ENCODE measurements at regions not wholly inside any gene's neighbourhood (a gene's known extent, or its start where the extent isn't known, plus 50 kb on each side); places are given as distances from the start of the nearest gene placed in this dataset.

GRCh38 chr12:97164936-97165335 is 257.9 kb downstream of the NEDD1 start:
- no peak for TF ChIP-seq FOS (IDR thresholded peaks at IDR 0.05; ENCODE audit: borderline replicate concordance, insufficient read depth, low read length)
- TF ChIP-seq CTCF (IDR thresholded peaks at IDR 0.05; ENCODE audit: extremely low read depth in 1 of 2, insufficient read depth in 1 of 2, low read depth in 1 of 2, low read length in 2 of 2) = no peak
- no peak for TF ChIP-seq POLR2A (IDR thresholded peaks at IDR 0.05; ENCODE audit: low read depth, low read length)
- TF ChIP-seq POLR2AphosphoS5 (IDR thresholded peaks at IDR 0.05; ENCODE audit: insufficient read depth, low read depth, low read length) = no peak
- TF ChIP-seq MYC (IDR thresholded peaks at IDR 0.05; ENCODE audit: low read depth, low read length) = no peak
- no peak for TF ChIP-seq EZH2 (IDR thresholded peaks at IDR 0.05; ENCODE audit: borderline replicate concordance, low read depth, low read length, severe bottlenecking)
- TF ChIP-seq GATA2 (IDR thresholded peaks at IDR 0.05; ENCODE audit: insufficient read depth, insufficient read length, low read depth, low read length) = no peak
- TF ChIP-seq JUN (IDR thresholded peaks at IDR 0.05; ENCODE audit: borderline replicate concordance, insufficient read depth, insufficient read length, low read depth) = no peak
- no peak for TF ChIP-seq MAX (IDR thresholded peaks at IDR 0.05; ENCODE audit: insufficient read depth, insufficient read length)
